H1 (cell line): ENCODE measurements at regions not wholly inside any gene's neighbourhood (a gene's known extent, or its start where the extent isn't known, plus 50 kb on each side); places are given as distances from the start of the nearest gene placed in this dataset.

Experiments
- USF2 ChIP-seq: IDR thresholded peaks from 2 replicates; pipeline ENCODE4 v1.6.1; 2011; ENCODE audit warnings: low read length, improper control_type of control experiment

GRCh38 chr3:34421762-34422161, 623.3 kb downstream of the PDCD6IP start (continued):
- TF ChIP-seq USF2 = no peak
